Panc1 (cell line): ENCODE measurements at regions not wholly inside any gene's neighbourhood (a gene's known extent, or its start where the extent isn't known, plus 50 kb on each side); places are given as distances from the start of the nearest gene placed in this dataset.

Experiments
- ATAC-seq: fragments of 200-7000 bp; cut with Tn5 transposase; 2 replicates; pipeline ENCODE4 v1.9.1; 2020; ENCODE audit warnings: mild to moderate bottlenecking, moderate library complexity
- BruUV-seq: library from RNA; stranded (reverse); fragments of 400-500 nt; replicated peaks from 2 replicates; lab custom pipeline; 2021; lab: Mats Ljungman, UMichigan
- CTCF ChIA-PET: fragments of 300-600 bp; sonication (Branson Sonifier 250); formaldehyde crosslinking; loops from one replicate; lab custom pipeline; 2022; ENCODE audit warnings: antibody characterized with exemption; lab: Charles Lee
- POLR2A ChIA-PET: fragments of 300-600 bp; sonication (Branson Sonifier 250); formaldehyde crosslinking; loops from one replicate; lab custom pipeline; 2022; ENCODE audit warnings: antibody characterized with exemption; lab: Charles Lee
- DNase-seq: peaks from one replicate; pipeline ENCODE4 v3.0.0-alpha.2; 2010; ENCODE audit warnings: low read depth, low spot score
- H3K27ac ChIP-seq: 2 replicates; pipeline ENCODE4 v1.5.1; 2011; ENCODE audit warnings: mild to moderate bottlenecking, low read length, inconsistent platforms
- H3K27me3 ChIP-seq: fragments of 200-500 bp; sonication (Bioruptor generic); 2 replicates; pipeline ENCODE4 v1.6.0; 2014; ENCODE audit warnings: low read length, inconsistent platforms; ENCODE audit not compliant: control insufficient read depth, insufficient read depth
- H3K36me3 ChIP-seq: fragments of 200-500 bp; sonication (Bioruptor generic); 2 replicates; pipeline ENCODE4 v1.5.1; 2014; ENCODE audit warnings: inconsistent platforms, mild to moderate bottlenecking, low read length, moderate library complexity; ENCODE audit not compliant: control insufficient read depth, insufficient read depth
- H3K4me1 ChIP-seq: 2 replicates; pipeline ENCODE4 v1.5.1; 2011; ENCODE audit warnings: inconsistent platforms, mild to moderate bottlenecking, low read length, moderate library complexity; ENCODE audit not compliant: control insufficient read depth, insufficient read depth
- H3K4me3 ChIP-seq, 2 experiments: 2 replicates each; pipeline ENCODE4 v1.5.1; 2011 to 2012; ENCODE audit warnings: low read depth in 2 of 2, low read length in 2 of 2, mild to moderate bottlenecking in 2 of 2, inconsistent platforms in 1 of 2, moderate library complexity in 1 of 2
- H3K9me3 ChIP-seq: fragments of 200-500 bp; sonication (Bioruptor generic); 2 replicates; pipeline ENCODE4 v1.5.1; 2014; ENCODE audit warnings: low read depth, mild to moderate bottlenecking, inconsistent platforms, low read length, moderate library complexity; ENCODE audit not compliant: control insufficient read depth, insufficient read depth
- CTCF ChIP-seq: fragments of 450-650 bp; IDR thresholded peaks from 2 replicates; pipeline ENCODE4 v1.5.1; 2017; ENCODE audit warnings: mild to moderate bottlenecking
- POLR2AphosphoS5 ChIP-seq: IDR thresholded peaks from 2 replicates; pipeline ENCODE4 v1.6.1; 2012; ENCODE audit warnings: mild to moderate bottlenecking, low read depth, low read length, moderate library complexity
- REST ChIP-seq, 2 experiments: IDR thresholded peaks; 2 replicates each; pipeline ENCODE4 v1.6.1; 2011 to 2012; ENCODE audit warnings: low read depth in 2 of 2, control low read depth in 1 of 2, low read length in 1 of 2, mild to moderate bottlenecking in 1 of 2, moderate library complexity in 1 of 2; ENCODE audit not compliant: insufficient read depth in 1 of 2
- SIN3A ChIP-seq: IDR thresholded peaks from 2 replicates; pipeline ENCODE4 v1.6.1; 2012; ENCODE audit warnings: low read depth, mild to moderate bottlenecking, low read length, moderate library complexity, borderline replicate concordance; ENCODE audit not compliant: insufficient read depth
- TCF7L2 ChIP-seq: IDR thresholded peaks from 2 replicates; pipeline ENCODE4 v1.6.1; 2011; ENCODE audit warnings: mild to moderate bottlenecking, low read depth, low read length, inconsistent platforms
- in situ Hi-C: cut with HindIII; loops from 2 replicates; pipeline ENCODE4 v1.10.0; 2016; ENCODE audit warnings: low sequenced_read_pairs, low pct_unique_long_range_greater_than_20kb
- intact Hi-C: fragments of 100-400 bp; cut with micrococcal nuclease; formaldehyde crosslinking; loops from one replicate; pipeline ENCODE4 v1.10.0; 2022; ENCODE audit not compliant: unreplicated experiment

DNA sequence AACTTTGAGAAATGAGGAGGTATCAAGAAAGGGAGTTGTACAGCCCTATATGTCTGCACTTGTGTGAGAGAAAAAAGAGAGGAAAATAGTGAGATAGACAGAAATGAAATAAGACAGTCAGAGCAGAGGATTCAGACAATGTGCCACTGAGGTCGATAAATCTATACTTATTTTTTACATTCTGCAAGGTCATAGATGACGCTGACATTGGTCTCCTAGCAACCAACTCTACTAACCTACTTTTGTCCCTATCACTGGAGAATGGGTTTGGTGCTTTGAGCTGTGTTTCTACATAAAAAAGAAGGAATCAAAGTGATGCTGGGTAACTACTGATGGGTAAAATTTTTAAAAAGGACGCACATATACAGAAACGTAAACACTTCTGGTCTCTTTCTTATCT, 573.3 kb upstream of the RORB start:
- POLR2A ChIA-PET: no interaction called here
- Histone ChIP-seq H3K36me3 (no peaks in the 10 kb centered on the region), H3K4me1 (no peaks in the 10 kb centered on the region), H3K4me3 (no peak overlapping the region), H3K27ac (no peak overlapping the region), H3K9me3 (no peaks in the 10 kb centered on the region), H3K27me3 (no peaks in the 10 kb centered on the region)
- intact Hi-C loops: no loop called here
- no TSS peak for BruUV-seq
- CTCF ChIA-PET: no interaction called here
- ATAC-seq (no peak), DNase-seq (no peak)
- TF ChIP-seq REST (IDR thresholded peaks at IDR 0.05; ENCODE audit: insufficient read depth in 1 of 2, low read depth in 2 of 2, low read length in 1 of 2): no peak
- TF ChIP-seq POLR2AphosphoS5: no peak
- TF ChIP-seq CTCF: no peak
- TF ChIP-seq SIN3A: no peak
- TF ChIP-seq TCF7L2: no peak
- in situ Hi-C loops: no loop called here

DNA sequence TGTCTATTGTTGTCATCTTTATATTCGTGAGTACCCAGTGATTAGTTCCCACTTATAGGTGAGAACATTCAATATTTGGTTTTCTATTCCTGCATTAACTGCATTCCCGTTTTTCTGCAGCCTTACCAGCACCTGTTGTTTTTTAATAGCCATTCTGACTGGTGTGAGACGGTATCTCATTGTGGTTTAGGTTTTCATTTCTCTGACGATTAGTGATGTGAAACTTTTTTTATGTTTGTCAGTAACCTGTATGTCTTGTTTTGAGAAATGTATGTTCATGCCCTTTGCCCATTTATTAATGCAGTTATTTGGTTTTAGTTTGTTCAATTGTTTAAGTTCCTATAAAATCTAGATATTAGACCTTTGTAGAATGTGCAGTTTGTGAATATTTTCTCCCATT, 546.0 kb upstream of the RORB start:
- in situ Hi-C loops (no loop called here), intact Hi-C loops (no loop called here)
- Histone ChIP-seq H3K27me3 (no peaks in the 10 kb centered on the region), H3K36me3 (no peaks in the 10 kb centered on the region), H3K9me3 (no peaks in the 10 kb centered on the region), H3K4me1 (no peaks in the 10 kb centered on the region), H3K4me3 (no peak overlapping the region), H3K27ac (no peak overlapping the region)
- ATAC-seq (no peak), DNase-seq (no peak)
- ChIA-PET POLR2A (no interaction called here), CTCF (no interaction called here)
- TF ChIP-seq CTCF (no peak), TCF7L2 (no peak), POLR2AphosphoS5 (no peak), REST (IDR thresholded peaks at IDR 0.05; ENCODE audit: insufficient read depth in 1 of 2, low read depth in 2 of 2, low read length in 1 of 2) (no peak), SIN3A (no peak)
- BruUV-seq: no TSS peak
